Endodermal cell (in vitro differentiated cells): ENCODE measurements at regions not wholly inside any gene's neighbourhood (a gene's known extent, or its start where the extent isn't known, plus 50 kb on each side); places are given as distances from the start of the nearest gene placed in this dataset.

Experiments
- DNase-seq: peaks from one replicate; pipeline ENCODE4 v3.0.0-alpha.2; 2017
- H3K27ac ChIP-seq: 2 replicates; pipeline ENCODE4 v1.5.1; 2013; ENCODE audit warnings: mild to moderate bottlenecking, low read depth, low read length, moderate library complexity
- H3K27me3 ChIP-seq: 2 replicates; pipeline ENCODE4 v1.6.1; 2013; ENCODE audit warnings: mild to moderate bottlenecking, low read length, moderate library complexity; ENCODE audit not compliant: insufficient read depth, control insufficient read depth, poor library complexity, severe bottlenecking
- H3K36me3 ChIP-seq: 2 replicates; pipeline ENCODE4 v1.7.0; 2013; ENCODE audit warnings: mild to moderate bottlenecking, low read length, moderate library complexity; ENCODE audit not compliant: control insufficient read depth, insufficient read depth
- H3K4me1 ChIP-seq: one replicate; pipeline ENCODE4 v1.7.0; 2013; ENCODE audit warnings: low read length; ENCODE audit not compliant: control insufficient read depth, insufficient read depth
- H3K4me3 ChIP-seq: 2 replicates; pipeline ENCODE4 v1.5.1; 2013; ENCODE audit warnings: mild to moderate bottlenecking, low read length, moderate library complexity
- H3K9ac ChIP-seq: 2 replicates; pipeline ENCODE4 v1.6.1; 2013; ENCODE audit warnings: mild to moderate bottlenecking, low read length, moderate library complexity; ENCODE audit not compliant: poor library complexity, severe bottlenecking; ENCODE audit errors: extremely low read depth
- H3K9me3 ChIP-seq: 2 replicates; pipeline ENCODE4 v1.6.1; 2013; ENCODE audit warnings: mild to moderate bottlenecking, low read length, moderate library complexity; ENCODE audit not compliant: control insufficient read depth
- H3K27ac Mint-ChIP-seq: 2 replicates; pipeline ENCODE4 v1.8.0; 2020; ENCODE audit warnings: mixed read lengths
- H3K27me3 Mint-ChIP-seq: 2 replicates; pipeline ENCODE4 v1.8.0; 2021; ENCODE audit warnings: mild to moderate bottlenecking, mixed read lengths; ENCODE audit not compliant: insufficient read depth
- H3K36me3 Mint-ChIP-seq: 2 replicates; pipeline ENCODE4 v1.8.0; 2020; ENCODE audit warnings: low read depth, mixed read lengths
- H3K4me1 Mint-ChIP-seq: 2 replicates; pipeline ENCODE4 v1.8.0; 2020; ENCODE audit warnings: mixed read lengths
- H3K4me3 Mint-ChIP-seq: 2 replicates; pipeline ENCODE4 v1.8.0; 2020; ENCODE audit warnings: mild to moderate bottlenecking, moderate library complexity, mixed read lengths
- H3K9me3 Mint-ChIP-seq: 2 replicates; pipeline ENCODE4 v1.8.0; 2020; ENCODE audit warnings: mild to moderate bottlenecking, mixed read lengths
- WGBS, 2 experiments: methylation state at CpG; one replicate each; pipeline versions ENCODE4 v1.1.5 to v1.1.7; 2013; ENCODE audit warnings: missing lambda C conversion rate in 2 of 2, mixed read lengths in 1 of 2; ENCODE audit not compliant: insufficient coverage in 1 of 2, insufficient read length in 1 of 2; 5-methylcytosine and 5-hydroxymethylcytosine counted together
- TF ChIP-seq, protein P1 (sequence below): fragments of 200-600 bp; sonication (generic); conservative IDR thresholded peaks from 2 replicates; pipeline ENCODE4 v1.5.0; 2021; ENCODE audit warnings: antibody characterized with exemption, mild to moderate bottlenecking

GRCh38 chr2:23169896-23170295 lies 215.1 kb upstream of the KLHL29 start:
- H3K4me1 ChIP-seq = no peaks in the 10 kb centered on the region
- peaks cover 15% of the 10 kb centered on the region for H3K9me3 ChIP-seq

GRCh38 chr2:23171108-23171507 lies 213.9 kb upstream of the KLHL29 start:
- H3K4me3 Mint-ChIP-seq = no peak overlapping the region

More at GRCh38 chr2:23169896-23170295, 215.1 kb upstream of the KLHL29 start:
- Histone ChIP-seq H3K36me3 (no peaks in the 10 kb centered on the region), H3K4me3 (no peak overlapping the region), H3K9ac (no peak overlapping the region), H3K27me3 (no peaks in the 10 kb centered on the region), H3K27ac (no peak overlapping the region)
- Mint-ChIP-seq H3K9me3 (peaks cover 34% of the 10 kb centered on the region), H3K36me3 (no peaks in the 10 kb centered on the region), H3K4me1 (no peaks in the 10 kb centered on the region), H3K4me3 (no peak overlapping the region), H3K27me3 (peaks cover 21% of the 10 kb centered on the region), H3K27ac (no peak overlapping the region)
- no peak for DNase-seq
- TF ChIP-seq, protein P1, sequence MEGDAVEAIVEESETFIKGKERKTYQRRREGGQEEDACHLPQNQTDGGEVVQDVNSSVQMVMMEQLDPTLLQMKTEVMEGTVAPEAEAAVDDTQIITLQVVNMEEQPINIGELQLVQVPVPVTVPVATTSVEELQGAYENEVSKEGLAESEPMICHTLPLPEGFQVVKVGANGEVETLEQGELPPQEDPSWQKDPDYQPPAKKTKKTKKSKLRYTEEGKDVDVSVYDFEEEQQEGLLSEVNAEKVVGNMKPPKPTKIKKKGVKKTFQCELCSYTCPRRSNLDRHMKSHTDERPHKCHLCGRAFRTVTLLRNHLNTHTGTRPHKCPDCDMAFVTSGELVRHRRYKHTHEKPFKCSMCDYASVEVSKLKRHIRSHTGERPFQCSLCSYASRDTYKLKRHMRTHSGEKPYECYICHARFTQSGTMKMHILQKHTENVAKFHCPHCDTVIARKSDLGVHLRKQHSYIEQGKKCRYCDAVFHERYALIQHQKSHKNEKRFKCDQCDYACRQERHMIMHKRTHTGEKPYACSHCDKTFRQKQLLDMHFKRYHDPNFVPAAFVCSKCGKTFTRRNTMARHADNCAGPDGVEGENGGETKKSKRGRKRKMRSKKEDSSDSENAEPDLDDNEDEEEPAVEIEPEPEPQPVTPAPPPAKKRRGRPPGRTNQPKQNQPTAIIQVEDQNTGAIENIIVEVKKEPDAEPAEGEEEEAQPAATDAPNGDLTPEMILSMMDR = no peak
- WGBS, 2 experiments = 92 to 100% methylated on average over 1 of the region's 1 CpG

DNA sequence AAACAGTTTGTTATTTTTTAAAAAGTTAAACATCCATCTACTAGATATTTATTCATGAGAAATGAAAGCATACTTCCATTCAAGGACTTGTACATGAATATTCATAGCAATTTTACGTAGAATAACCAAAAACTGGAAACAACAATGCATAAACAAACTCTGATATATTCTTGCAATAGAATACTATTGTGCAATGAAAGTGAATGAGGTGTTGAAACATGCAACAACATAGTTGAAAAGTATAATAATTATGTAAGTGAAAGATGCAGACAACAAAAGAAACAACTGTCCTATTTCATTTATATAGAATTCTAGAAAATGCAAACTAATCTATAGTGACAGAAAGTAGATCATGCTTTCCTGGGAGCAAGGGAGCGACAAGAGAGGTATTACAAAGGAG lies 206.6 kb upstream of the KLHL29 start:
- no peaks in the 10 kb centered on the region for H3K4me1 ChIP-seq
- no peaks in the 10 kb centered on the region for H3K27me3 ChIP-seq
- Mint-ChIP-seq H3K9me3 (peaks cover 40% of the 10 kb centered on the region), H3K27ac (no peak overlapping the region), H3K4me3 (no peak overlapping the region), H3K36me3 (no peaks in the 10 kb centered on the region), H3K4me1 (no peaks in the 10 kb centered on the region), H3K27me3 (peaks cover 10% of the 10 kb centered on the region)
- H3K4me3 ChIP-seq = no peak overlapping the region
- H3K36me3 ChIP-seq = no peaks in the 10 kb centered on the region
- 90% methylated on average over 2 of the region's 2 CpGs; no CpG with 5 or more reads in 1 of the 2 experiments for WGBS, 2 experiments
- H3K9ac ChIP-seq = no peak overlapping the region
- H3K9me3 ChIP-seq = no peaks in the 10 kb centered on the region
- TF ChIP-seq, protein P1 = no peak
- DNase-seq = no peak
- no peak overlapping the region for H3K27ac ChIP-seq

More at GRCh38 chr2:23171108-23171507, 213.9 kb upstream of the KLHL29 start:
- no peak overlapping the region for H3K9ac ChIP-seq
- no peaks in the 10 kb centered on the region for H3K4me1 Mint-ChIP-seq
- H3K36me3 Mint-ChIP-seq = no peaks in the 10 kb centered on the region
- no peaks in the 10 kb centered on the region for H3K27me3 ChIP-seq
- H3K4me1 ChIP-seq = no peaks in the 10 kb centered on the region
- H3K4me3 ChIP-seq = no peak overlapping the region
- peaks cover 40% of the 10 kb centered on the region for H3K9me3 Mint-ChIP-seq
- no peak for DNase-seq
- no peaks in the 10 kb centered on the region for H3K36me3 ChIP-seq
- TF ChIP-seq, protein P1 = no peak
- H3K27me3 Mint-ChIP-seq = peaks cover 16% of the 10 kb centered on the region
- no peak overlapping the region for H3K27ac Mint-ChIP-seq
- peaks cover 15% of the 10 kb centered on the region for H3K9me3 ChIP-seq
- no peak overlapping the region for H3K27ac ChIP-seq
